ENCODE measurements at regions not wholly inside any gene's neighbourhood (a gene's known extent, or its start where the extent isn't known, plus 50 kb on each side); places are given as distances from the start of the nearest gene placed in this dataset.
"Not testable (repeated sequence)": the region's sequence is repeated elsewhere in the genome, so short reads cannot be mapped to it uniquely, and the experiment has no call there.

DNA sequence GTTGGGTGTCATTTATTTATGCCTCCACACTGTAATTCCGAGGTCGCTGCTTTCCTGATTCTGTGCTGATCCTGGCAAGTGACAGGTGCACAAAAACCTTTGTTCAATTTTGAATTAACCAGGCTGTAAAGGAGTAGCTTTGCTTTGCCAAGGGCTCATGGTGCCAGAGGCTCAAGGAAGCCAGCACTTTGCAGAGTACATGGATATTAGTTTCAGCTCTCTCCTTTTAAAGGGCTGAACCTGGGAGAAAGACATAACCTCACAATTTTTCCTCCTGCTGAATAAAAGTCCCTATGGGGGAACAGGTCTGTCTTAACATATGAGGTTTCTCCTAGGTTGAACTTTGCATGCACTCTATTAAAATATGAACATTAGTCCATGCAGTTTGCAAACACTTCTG lies 227.6 kb upstream of the WSB1 start:
- no peak for DNase-seq

DNA sequence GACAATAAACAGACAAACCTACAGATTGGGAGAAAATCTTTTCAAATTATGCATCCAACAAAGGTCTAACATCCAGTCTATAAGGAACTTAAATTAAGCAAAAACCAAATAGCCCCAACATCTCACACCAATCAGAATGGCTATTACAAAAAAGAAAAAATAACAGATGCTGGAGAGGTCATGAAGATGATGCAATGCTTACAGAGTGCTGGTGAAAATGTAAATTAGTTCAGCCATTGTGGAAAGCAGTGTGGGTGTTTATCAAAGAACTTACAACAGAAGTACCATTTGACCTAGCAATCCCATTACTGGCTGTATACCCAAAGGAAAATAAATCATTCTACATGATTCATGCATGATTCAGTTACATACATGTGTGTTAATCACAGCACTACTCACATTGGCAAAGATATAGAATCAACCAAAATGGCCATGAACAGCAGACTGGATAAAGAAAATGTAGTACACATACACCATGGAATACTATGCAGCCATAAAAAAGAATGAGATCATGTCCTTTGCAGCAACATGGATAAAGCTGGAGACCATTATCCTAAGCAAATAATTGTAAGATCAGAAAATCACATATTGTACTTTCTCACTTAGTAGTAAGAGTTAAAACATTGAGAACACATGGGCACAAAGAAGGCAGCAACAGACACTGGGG lies 223.9 kb upstream of the WSB1 start:
- no peak for DNase-seq

DNA sequence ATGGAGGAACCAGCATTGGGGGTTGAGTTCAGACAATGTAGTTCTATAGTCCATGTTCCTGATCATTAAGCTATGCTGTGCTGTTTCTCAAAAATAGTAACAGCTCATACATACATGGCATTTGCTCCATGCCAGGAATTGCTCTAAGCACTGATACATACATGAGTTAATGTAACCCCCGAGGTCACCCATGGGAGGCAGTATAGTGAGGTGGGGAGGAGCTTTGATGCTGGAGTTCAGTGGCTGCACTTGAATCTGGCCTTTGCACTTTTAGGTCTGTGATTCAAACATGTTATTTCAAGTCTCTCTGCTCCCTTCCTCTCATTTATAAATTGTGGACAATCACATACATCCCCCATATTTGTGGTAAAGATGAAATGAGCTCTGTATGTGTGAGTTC lies 223.1 kb upstream of the WSB1 start:
- DNase-seq: no peak

DNA sequence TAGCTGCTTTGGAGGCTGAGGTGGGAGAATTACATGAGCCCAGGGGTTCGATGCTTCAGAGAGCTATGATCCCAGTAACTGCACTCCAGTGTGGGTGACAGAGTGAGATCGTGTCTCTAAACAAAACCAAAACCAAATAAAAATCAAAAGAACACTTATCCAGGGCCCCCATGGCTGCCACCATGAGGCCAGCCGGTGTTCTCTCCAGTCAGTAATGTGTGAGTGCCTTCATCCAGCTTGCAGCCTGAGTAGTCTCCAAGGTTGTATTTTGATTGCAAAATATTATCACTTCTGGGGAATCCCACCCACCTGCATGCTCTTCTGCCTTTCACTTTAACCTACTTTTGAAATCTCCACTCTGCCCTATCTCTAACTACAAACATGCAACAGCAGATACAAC lies 221.0 kb upstream of the WSB1 start:
- no peak for DNase-seq

DNA sequence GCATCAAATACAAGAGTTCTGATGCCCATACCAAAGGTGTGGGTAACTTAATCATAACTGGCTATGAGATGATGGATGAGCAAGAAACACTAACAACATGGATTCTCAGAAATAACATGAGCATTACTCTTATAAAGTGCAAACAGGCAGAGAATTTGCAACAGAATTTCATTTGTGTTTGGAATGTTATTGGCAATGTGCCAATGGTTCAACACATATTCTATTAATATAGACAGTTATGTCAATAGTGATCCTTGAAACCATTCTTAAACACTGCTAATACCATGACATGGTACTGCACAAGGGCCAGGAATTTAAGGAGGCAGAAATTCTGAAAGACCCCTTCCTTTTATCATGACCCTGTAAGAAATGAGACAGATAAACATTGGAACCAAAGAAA lies 217.1 kb upstream of the WSB1 start:
- DNase-seq: no peak

DNA sequence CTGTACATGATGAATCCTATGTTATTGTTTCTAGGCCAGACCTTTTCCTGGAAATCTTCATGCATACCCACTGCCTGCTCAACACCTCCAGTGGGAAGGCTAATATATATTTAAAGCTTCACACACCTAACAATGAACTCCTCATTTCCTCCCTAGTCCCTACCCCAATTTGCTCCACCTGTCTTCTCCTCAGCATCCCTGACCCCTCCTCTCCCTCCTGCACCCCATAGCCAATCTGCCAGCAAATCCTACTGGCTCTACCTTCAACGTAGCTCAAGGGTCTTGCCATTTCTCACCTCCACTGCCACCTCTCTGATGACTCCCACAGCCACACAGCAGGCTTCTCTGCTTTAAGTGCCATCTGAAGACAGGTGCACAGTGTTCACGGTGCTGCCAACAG lies 215.6 kb upstream of the WSB1 start:
- no peak for DNase-seq

DNA sequence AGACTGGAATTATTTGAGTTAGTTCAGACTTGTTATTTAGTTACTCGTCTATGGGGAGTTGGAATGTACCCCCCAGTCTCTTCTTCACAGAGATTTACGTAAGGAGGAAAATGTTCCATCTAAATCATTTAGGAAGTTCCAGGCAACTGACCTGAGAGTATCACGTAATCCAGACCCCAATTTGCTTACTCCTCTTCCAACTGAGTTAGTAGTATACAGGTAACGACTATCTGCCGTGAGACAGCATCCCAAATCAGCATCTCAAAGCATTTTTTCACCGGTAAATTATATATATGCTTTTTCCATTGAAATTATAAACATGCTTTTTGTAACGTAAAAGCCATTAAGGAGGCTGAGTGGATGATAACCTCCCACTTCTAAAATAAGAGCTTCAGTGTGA lies 214.3 kb upstream of the WSB1 start:
- no peak for DNase-seq

DNA sequence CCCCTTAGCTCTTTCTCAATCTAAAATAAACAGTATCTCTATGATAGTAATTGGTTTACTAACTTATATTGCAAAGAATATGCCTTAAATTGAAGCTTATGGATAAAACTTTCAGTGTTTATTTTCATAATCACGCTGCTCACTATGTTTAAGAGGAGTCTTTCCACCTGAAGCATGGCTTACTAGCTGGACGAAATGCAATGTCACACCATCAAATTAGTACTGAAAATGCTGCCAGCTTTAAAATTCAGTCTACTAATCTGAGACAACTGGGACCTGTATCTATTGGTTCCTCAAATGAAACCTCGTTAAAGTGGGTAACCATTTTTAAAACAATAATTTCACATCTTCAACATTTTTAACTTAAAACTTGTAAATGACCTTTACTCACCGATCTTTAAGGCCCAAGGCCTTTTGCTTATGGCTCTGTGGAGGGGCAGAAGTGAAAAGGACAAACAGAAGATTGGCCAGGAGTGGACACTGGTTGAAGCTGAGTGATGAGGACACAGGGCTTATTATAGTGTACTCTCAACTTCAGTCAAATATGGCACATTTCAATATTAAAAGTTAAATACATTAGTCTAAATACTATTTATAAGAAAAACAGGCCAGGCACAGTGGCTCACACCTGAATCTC lies 212.8 kb upstream of the WSB1 start:
- DNase-seq: no peak

DNA sequence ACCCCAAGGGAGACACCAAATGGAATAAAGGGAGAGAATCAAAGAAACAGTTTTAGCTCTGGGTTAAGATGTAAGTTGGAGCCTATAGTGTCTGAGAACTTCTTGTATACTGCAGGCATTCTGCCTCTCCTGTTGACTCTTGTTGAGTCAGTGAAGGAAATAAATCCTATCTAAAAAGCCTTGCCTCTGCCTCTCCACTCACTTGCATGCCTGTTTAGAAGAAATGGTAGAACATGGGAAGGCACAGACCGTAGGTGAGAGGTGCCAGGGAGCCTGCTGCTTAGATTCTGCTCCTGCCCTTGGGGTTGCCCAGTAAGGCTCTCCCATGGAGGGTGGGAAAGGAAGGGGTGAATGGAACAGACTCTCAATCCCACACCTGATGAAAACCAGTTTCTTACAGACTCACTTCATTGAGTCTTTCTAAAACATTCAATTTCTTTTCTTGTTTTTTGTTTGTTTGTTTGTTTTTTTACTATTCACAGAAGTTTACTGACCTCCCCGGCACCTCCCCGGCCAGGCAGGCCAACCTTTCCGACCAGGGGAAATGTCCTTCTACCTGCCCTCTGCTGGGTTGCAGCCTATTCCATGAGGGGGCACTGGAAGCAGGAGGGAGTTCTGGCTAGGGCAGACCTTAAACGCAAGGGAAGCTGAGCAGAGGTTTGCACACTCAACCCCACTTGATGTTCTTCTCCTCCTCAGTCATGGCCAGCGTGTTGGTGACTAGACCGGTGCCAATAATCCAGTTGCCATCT lies 211.7 kb upstream of the WSB1 start:
- DNase-seq: no peak

DNA sequence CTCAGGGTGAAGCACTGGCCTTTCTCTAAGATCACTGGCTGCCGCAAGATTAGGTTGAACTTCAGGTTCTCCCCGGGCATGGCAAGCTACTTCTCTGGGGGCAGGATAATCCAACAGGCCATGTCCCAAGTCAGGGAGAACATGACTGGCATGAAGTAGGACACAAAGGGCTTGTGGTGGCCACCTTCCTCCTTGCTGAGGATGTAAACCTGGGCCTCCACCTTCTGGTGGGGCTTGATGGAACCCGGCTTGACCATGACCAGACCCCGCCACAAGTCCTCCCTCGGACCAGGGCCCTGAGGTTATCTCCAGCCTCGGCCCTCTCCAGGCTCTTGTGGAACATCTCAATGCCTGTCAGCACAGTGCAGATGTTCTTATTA lies 211.1 kb upstream of the WSB1 start:
- no peak for DNase-seq

DNA sequence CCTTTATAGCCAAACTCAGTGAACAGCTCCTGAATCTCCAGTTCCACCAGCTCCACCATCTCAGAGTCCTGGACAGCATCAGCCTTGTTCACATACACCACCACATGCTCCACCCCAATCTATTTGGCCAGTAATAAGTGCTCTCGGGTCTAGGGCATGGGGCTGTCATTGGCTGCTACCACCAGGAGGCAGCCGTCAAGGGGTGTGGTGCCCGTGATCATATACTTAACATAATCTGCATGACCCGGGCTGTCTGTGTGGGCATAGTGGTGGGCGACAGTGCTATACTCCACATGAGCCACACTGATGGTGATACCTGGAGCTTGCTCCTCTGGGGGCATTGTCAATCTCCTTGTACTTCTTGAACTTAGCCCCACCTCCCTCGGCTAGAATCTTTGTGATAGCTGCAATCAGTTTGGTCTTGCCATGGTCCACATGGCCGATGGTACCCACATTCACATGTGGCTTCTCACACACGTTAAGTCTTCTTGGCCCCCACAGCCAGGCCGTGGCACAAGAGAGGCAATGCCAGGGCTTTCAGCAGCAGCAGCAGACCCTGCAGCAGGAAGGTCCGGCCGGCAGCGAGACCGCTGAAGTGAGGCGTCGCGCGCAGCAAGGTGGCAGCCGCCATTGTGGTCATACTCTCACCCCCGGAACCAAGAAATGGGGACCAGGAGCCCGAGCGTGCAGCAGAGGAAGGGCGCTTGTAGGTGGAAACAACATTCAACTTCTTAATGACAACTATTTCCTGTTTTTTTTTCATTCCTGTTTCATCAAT lies 210.3 kb upstream of the WSB1 start:
- DNase-seq: no peak

DNA sequence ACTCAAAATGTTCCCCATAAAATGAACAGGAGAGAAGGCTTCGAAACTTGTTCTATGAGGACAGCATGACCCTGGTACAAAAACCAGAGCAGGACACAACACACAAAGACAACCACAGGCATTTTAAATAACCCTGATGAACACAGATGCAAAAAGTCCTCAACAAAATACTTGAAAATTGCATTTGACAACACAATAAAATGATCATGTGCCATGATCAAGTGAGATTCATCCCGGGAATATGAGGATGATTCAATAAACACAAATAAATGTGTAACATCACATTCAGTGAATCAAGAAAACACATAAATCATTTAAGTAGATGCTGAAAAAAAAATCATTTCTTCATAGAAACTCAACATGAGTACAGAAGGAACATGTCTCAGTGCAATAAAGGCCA lies 208.4 kb upstream of the WSB1 start:
- DNase-seq: no peak

DNA sequence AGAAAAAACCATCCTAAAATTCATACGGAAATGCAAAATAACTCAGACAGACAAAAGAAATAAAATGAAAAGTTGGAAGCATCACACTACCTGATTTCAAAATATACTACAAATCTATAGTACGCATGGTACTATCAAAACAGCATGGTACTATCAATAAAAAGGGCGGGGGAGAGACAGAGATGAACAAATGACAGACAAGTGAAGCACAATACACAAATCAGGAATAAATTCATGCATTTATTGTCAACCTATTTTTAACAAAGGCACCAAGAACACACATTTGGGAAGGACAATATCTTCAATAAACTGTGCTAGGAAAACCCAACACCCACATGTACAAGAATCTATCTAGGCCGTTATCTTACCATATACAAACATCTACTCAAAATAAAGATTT lies 207.4 kb upstream of the WSB1 start:
- DNase-seq: no peak

DNA sequence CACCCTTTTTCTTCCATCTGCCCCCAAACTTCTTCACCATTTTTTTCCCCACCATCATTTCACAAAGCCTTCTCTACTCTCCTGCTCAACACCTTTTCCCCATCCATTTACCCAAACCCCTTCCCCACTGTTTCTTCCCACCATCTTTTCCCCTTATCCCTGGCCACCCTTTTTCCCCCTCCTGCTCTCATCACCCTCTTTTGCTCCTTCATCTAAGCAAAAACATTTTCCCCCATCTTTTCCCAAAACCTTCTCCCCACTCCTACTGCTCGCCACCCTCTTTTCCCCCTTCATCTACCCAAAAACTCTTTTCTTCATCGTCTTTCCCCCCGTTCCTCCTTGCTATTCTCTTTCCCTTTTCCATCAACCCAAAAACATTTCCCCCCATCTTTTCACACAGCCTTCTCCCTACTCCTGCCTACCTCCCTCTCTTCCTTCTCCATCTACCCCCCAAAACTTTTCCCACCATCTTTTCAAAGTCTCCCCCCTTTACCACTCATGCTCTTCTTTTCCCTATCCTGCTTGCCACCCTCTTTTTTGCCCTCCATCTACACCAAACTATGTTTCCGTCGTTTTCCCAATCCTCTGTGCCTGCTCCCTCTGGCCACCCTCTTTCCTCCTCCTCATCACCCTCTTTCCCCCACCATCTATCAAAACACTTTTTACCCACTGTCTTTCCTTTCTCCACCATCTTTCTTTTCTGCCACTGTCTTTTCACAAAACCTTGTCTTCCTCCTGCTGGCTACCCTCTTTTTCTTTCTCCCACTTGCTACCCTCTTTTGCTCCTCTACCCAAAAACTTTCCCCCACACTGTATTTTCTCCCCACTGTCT lies 205.8 kb upstream of the WSB1 start:
- DNase-seq: no peak

DNA sequence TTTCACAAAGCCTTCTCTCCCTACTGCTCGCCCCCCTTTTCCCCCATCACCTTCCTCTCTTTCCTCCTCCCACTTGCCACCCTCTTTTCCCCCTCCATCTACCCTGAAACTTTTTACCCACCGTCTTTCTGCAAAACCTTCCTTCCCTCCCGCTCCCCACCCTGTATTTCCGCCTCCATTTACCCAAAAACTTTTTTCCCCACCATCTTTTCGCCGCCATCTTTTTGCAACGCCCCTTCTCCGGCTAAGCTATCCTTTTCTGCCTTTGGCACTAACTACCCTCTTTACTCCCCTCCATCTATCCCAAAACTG lies 205.2 kb upstream of the WSB1 start:
- DNase-seq: no peak

DNA sequence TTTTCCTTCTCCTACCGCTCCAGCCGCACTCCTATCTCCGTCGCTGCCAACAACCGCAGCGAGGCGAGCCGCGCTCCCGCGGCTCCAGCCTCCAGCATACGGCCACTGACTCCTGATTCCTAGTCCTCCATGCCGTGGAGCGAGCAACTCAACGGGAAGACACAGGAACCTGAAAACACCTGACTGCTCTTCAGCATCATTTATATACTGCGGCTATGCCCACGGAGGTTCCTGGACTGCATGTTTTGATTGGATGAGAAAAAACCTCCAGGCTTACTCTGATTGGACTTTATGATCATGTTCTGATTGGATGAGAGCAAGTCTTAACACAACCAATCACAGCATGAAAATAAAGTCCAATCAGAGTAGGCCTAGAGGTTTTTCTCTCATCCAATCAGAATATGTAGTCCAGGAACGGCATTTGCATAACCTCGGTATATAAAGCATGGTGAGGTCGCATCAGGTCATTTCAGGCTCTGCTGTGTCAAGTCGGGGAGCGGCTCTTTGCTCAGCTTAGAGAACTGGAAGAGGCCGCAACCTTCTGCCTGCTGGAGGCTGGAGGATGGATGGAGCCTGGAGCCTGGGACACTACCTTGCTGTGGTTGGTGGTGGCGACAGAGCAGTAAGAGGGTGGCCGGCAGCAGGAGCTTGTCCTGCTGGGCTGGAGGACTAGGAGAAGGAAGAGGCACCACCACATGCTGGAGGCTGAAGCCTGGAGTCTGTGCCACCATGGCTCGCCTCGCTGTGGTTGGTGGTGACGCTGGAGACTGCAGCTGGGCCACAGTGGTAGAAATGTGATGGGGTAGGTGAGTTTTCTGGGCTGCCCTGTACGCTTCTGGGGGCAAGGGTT lies 204.6 kb upstream of the WSB1 start:
- not testable (repeated sequence) for DNase-seq

DNA sequence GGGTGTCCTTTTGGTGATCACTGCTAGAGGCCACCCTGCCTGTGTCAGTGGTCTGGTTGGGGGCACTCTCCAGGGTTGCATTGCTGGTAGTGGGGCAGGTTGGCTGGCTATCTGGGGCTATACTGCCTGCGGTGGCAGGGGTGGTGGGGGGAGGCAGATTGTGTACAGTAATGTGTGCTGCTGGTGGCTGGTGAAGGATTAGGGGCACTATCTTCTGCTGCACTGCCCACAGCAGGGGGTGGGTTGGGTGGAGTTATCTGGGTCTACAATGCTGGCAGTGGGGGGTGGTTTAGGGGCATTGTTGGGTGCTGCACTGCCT lies 204.0 kb upstream of the WSB1 start:
- no peak for DNase-seq

DNA sequence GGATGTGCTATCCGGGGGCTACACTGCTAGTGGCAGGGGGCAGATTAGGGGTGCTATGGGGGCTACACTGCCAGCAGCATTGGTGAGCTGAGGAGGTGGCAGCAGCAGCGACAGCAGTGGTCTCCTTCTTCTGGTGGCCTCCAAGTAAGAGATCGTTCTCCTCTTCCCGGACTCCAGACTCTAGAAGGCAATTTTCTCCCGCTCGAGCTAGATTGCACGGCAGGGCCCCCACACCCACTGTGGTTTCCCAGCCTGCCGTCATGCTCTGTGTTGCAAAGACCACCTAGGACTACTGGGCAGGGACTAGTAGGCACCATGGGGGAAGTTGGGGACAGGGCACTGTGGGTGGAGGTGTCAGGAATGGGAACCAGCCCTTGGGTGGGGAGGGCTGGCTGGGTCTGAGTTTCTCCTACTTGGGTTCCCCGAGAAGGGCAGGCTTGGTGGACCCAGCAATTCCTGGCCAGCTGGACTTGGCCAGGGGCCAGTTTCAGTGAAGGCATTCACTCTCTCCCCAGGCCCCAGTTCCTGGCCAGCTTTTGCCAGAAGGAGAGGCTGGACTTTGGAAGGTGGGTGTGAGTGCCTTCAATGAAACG lies 203.4 kb upstream of the WSB1 start:
- not testable (repeated sequence) for DNase-seq

DNA sequence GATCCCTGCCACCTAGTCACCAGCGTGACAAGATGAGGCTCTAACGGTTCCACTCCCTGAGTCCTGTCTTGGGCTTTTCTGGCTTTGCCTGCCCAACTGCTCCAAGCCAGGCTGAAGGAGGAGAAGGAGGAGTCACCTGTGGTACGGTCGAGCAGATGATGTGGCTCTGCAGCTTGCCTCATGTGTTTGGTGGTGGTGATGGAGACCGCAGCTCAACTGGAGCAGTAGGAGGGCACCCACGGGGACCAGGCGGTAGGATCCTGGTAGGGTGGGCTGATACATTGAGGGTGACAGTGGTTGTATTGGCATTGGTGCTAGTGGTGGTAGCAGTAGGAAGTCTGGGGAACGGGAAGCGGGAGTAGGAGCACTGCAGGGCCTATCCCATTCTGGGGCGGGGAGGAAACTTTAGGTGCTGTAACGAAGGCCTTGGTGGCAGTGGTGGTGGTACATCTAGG lies 202.8 kb upstream of the WSB1 start:
- DNase-seq: no peak

DNA sequence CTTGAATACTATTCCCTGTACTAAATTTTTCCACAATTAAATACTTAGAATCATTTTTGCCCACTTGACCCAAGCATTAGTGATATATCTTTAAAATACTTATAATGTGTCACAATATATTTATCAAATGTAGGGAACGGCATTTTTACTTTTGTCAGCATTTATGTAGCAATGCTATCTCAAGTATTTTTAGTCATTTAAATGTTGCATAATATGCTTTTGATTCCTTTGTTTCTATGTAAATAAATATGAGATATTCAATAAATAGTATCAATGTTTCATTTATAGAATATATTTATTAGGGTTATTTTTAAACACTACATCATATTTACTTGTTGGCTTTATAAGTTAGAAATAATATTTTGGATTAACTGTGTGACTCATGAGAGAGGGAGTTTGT lies 199.7 kb upstream of the WSB1 start:
- not testable (repeated sequence) for DNase-seq

DNA sequence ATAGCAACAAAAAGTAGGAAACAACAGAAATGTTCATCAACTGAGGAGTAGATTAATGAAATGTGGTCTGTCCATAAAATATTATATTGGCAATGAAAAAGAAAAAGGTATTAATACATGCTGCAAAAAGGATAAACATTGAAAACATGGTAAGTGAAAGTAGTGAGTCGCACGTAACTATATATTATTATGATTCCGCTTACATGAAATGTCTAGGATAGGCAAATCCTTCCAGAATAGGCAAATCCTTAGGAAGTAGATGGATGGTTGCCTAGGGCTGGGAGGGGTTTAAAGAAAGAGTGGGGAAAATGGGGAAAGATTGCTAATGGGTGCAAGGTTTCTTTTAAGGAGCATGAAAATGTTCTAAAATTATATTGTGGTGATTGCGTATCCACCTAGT lies 198.1 kb upstream of the WSB1 start:
- not testable (repeated sequence) for DNase-seq

DNA sequence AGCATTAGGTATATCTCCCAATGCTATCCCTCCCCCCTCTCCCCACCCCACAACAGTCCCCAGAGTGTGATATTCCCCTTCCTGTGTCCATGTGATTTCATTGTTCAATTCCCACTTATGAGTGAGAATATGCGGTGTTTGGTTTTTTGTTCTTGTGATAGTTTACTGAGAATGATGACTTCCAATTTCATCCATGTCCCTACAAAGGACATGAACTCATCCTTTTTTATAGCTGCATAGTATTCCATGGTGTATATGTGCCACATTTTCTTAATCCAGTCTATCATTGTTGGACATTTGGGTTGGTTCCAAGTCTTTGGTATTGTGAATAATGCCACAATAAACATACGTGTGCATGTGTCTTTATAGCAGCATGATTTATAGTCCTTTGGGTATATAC lies 194.6 kb upstream of the WSB1 start:
- DNase-seq: not testable (repeated sequence)

Measured in NCI-H187 (cell line).